Right renal pelvis (tissue), 4 donors: ENCODE measurements at regions not wholly inside any gene's neighbourhood (a gene's known extent, or its start where the extent isn't known, plus 50 kb on each side); places are given as distances from the start of the nearest gene placed in this dataset.

Experiments
- DNase-seq, 4 donors: peaks; one replicate each; pipeline ENCODE4 v3.0.0-alpha.2; 2013; ENCODE audit warnings: low read depth in 4 of 4, low spot score in 3 of 4, missing footprints in 1 of 4

GRCh38 chrX:22325096-22325495 lies 52.4 kb downstream of the CBLL2 start:
- DNase-seq = no peak

- no peak for DNase-seq
These were observed 57.1 kb downstream of the CBLL2 start for GRCh38 chrX:22329783-22330182.

GRCh38 chrX:22338740-22339139 lies 66.0 kb downstream of the CBLL2 start:
- DNase-seq = no peak

- DNase-seq = no peak
These were observed 66.7 kb downstream of the CBLL2 start for GRCh38 chrX:22339459-22339858.

GRCh38 chrX:22340022-22340616 lies 67.4 kb downstream of the CBLL2 start:
- no peak for DNase-seq

- no peak for DNase-seq
These were observed 70.5 kb downstream of the CBLL2 start for GRCh38 chrX:22343192-22343591.

GRCh38 chrX:22345884-22346283 lies 73.2 kb downstream of the CBLL2 start:
- DNase-seq = no peak

GRCh38 chrX:22347491-22347890 lies 74.8 kb downstream of the CBLL2 start:
- no peak for DNase-seq

GRCh38 chrX:22349116-22349515 lies 76.4 kb downstream of the CBLL2 start:
- DNase-seq = no peak

- no peak for DNase-seq
These were observed 78.4 kb downstream of the CBLL2 start for GRCh38 chrX:22351076-22351475.

- DNase-seq = no peak
These were observed 79.3 kb downstream of the CBLL2 start for GRCh38 chrX:22351966-22352365.

- DNase-seq = no peak
These were observed 84.9 kb downstream of the CBLL2 start for GRCh38 chrX:22357621-22358020.

- DNase-seq = no peak
These were observed 87.4 kb downstream of the CBLL2 start for GRCh38 chrX:22360129-22360528.

- DNase-seq = no peak
These were observed 92.7 kb downstream of the CBLL2 start for GRCh38 chrX:22365460-22365859.

- no peak for DNase-seq
These were observed 93.5 kb downstream of the CBLL2 start for GRCh38 chrX:22366166-22366702.

- no peak for DNase-seq
These were observed 94.2 kb downstream of the CBLL2 start for GRCh38 chrX:22366906-22367305.

GRCh38 chrX:22373094-22373493 lies 100.4 kb downstream of the CBLL2 start:
- DNase-seq = no peak

- no peak for DNase-seq
These were observed 101.1 kb downstream of the CBLL2 start for GRCh38 chrX:22373766-22374165.

- DNase-seq = no peak
These were observed 103.7 kb downstream of the CBLL2 start for GRCh38 chrX:22376369-22376768.

GRCh38 chrX:22378296-22378695 lies 105.6 kb downstream of the CBLL2 start:
- DNase-seq = no peak

GRCh38 chrX:22383988-22384387 lies 111.3 kb downstream of the CBLL2 start:
- no peak for DNase-seq

GRCh38 chrX:22389556-22390179 lies 117.0 kb downstream of the CBLL2 start:
- no peak for DNase-seq
